Muscle of leg (tissue), 3 donors: ENCODE measurements at regions not wholly inside any gene's neighbourhood (a gene's known extent, or its start where the extent isn't known, plus 50 kb on each side); places are given as distances from the start of the nearest gene placed in this dataset.

Experiments
- DNase-seq: peaks from one replicate; pipeline ENCODE4 v3.0.0; 2013
- H3K27ac ChIP-seq: one replicate; pipeline ENCODE4 v1.5.1; 2013; ENCODE audit warnings: mild to moderate bottlenecking, low read length, control low read depth
- H3K27me3 ChIP-seq: one replicate; pipeline ENCODE4 v1.6.1; 2013; ENCODE audit warnings: low read length; ENCODE audit not compliant: control insufficient read depth, insufficient read depth
- H3K36me3 ChIP-seq: one replicate; pipeline ENCODE4 v1.6.1; 2013; ENCODE audit warnings: low read length; ENCODE audit not compliant: control insufficient read depth, insufficient read depth
- H3K4me1 ChIP-seq: one replicate; pipeline ENCODE4 v1.6.1; 2013; ENCODE audit warnings: low read length; ENCODE audit not compliant: control insufficient read depth, insufficient read depth
- H3K4me3 ChIP-seq: one replicate; pipeline ENCODE4 v1.5.1; 2013; ENCODE audit warnings: low read length, control low read depth
- H3K9me3 ChIP-seq: replicated peaks from 2 replicates; pipeline ENCODE4 v1.6.1; 2013; ENCODE audit warnings: low read depth, low read length; ENCODE audit not compliant: control insufficient read depth
- whole genome bisulfite sequencing: methylation state at CpG from one replicate; pipeline ENCODE4 v1.1.5; 2013; ENCODE audit warnings: missing lambda C conversion rate; ENCODE audit not compliant: insufficient coverage; 5-methylcytosine and 5-hydroxymethylcytosine counted together

DNA sequence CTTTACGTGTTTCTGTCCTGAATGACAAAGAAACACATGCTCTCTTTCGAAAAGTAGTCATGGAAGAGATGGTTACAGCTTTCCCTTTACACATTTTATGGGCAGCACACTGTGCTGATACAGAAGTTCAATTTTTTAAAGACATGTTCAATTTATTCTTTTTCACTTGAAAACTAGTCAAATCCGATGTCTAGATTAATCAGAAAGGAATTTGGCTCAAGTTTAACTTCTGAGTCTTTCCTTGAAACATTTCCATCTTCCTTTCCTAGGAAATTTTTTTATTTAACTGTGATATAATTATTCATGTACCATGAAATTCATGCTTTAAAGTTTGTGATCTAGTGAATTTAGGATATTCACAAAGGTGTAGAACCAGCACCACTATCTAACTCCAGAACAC is 360.1 kb downstream of the TNS3 start:
- Histone ChIP-seq H3K9me3 (no peaks in the 10 kb centered on the region), H3K27ac (no peak overlapping the region), H3K36me3 (no peaks in the 10 kb centered on the region), H3K4me3 (no peak overlapping the region), H3K4me1 (no peaks in the 10 kb centered on the region), H3K27me3 (no peaks in the 10 kb centered on the region)
- peak; percentile 46 for DNase-seq
- WGBS = 63% methylated on average over 2 of the region's 3 CpGs

DNA sequence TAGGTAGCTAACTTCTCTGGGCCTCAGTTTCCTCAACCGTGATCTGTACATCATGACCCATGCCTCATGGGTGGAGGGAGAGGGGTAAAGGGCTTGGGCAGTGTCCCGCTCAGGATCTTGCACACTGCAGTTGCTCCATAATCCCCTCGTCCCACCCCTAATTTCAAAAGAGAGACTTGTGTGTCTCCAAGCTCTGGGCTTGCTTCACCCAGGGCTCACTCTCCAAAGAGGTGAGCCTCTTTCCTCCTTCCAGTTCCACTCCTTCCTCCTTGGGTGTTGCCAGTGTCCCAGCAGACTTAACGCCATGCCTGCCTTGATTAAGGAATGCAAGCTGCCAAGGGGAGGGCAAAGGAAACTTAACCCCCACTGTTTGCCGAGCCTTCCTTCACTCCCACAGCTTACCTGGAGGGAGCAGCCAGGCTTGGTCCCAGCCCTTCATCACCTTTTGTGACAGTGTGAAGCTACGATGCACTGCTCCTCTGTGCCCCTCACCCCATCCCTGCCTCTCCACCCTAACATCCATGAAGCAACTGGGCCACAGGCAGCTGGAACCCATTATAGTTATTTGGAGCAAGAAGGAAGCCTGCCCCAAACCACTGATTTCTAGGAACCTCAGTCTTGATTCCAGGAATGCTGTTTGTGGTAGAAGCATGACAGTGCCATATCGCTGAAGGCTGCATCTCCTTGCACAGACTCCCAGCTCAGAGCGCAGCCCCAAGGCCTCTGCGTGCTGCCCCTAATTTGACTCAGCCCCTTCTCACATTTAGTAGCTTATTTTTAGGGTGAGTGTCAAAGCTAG is 363.3 kb downstream of the TNS3 start:
- peaks cover 2% of the 10 kb centered on the region for H3K4me1 ChIP-seq
- no peak overlapping the region for H3K4me3 ChIP-seq
- no peaks in the 10 kb centered on the region for H3K36me3 ChIP-seq
- no peak overlapping the region for H3K27ac ChIP-seq
- no peaks in the 10 kb centered on the region for H3K9me3 ChIP-seq
- DNase-seq = no peak
- H3K27me3 ChIP-seq = no peaks in the 10 kb centered on the region
- WGBS = 70% methylated on average over 4 of the region's 9 CpGs

DNA sequence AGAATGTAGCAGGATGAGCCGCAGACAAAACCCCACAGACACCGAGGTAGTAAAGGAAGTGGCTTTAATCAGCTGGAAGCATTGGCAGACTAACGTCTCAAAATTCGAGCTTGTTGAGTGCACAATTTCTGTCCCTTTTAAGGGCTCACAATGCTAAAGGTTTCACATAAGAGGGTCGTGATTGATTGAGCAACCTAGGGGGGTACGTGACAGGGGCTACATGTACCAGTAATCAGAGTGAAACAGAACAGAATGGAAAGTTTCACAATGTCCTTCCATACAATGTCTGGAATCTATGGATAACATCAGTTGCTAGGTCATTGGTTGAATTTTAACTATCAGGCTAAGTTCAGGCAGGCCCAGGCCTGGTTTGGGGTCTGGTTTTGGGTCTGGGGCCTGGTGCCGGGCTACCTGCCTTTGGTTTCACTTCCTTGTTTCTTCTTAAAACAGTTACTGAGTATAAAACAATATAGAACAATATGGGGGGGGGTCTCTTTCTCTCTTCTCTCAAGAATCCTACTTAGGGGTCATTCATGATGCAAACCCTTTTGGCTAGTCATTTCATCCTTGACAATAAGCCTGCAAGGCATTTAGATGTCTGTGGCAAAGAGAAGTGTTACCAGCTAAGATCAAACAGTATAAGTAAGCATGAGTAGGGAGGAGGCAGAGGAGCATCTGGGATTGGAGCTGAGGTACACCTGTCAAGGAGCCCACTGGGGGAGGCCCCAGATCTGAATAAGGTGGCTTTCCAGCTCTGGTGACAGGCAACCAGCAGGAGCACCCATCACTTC is 364.1 kb downstream of the TNS3 start:
- Histone ChIP-seq H3K36me3 (no peaks in the 10 kb centered on the region), H3K4me3 (no peak overlapping the region), H3K9me3 (no peaks in the 10 kb centered on the region), H3K27ac (no peak overlapping the region), H3K27me3 (no peaks in the 10 kb centered on the region), H3K4me1 (peaks cover 2% of the 10 kb centered on the region)
- 79% methylated on average over 6 of the region's 7 CpGs for WGBS
- no peak for DNase-seq

DNA sequence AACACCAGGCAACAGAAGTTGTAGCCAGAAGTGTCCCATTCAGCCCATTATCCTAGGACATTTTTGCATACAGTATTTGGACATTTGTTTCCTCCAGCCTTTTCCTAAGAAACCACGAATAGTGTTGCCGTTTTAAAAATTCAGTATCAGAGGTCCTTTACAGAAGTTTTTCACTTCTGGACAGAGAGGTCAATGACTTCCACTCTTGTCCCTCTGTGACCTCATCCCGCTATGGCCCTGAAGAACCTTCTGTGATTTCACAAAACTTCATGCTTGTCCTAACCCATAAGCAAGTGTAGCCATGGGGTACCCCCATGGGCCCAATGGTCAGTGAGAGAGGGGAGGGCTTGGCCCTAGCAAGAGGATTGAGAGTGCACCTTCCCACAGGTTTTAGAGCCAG is 364.8 kb downstream of the TNS3 start:
- no peak for DNase-seq
- Histone ChIP-seq H3K27ac (no peak overlapping the region), H3K36me3 (no peaks in the 10 kb centered on the region), H3K9me3 (no peaks in the 10 kb centered on the region), H3K27me3 (no peaks in the 10 kb centered on the region), H3K4me3 (no peak overlapping the region), H3K4me1 (peaks cover 2% of the 10 kb centered on the region)
- WGBS = 86% methylated on average over 2 of the region's 3 CpGs

DNA sequence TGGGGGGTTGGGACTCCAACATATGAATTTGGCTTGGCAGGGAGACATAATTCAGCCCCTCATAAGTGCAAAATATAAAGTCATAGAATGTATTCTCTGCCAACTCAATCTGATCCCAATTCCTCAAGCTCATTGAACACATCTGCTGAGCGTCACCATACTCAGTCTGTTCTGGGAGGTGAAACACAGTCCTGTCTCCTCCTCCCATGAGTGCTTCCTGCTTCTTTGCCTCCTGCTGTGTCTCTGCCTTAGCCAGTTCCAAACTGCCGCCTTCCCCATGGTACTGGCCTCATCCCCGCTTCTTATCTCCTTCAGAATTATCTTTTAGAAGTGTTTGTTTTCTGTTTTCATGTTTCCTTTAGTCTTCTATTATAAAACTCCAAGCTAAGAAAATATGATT is 365.5 kb downstream of the TNS3 start:
- H3K27me3 ChIP-seq = no peaks in the 10 kb centered on the region
- no peak overlapping the region for H3K27ac ChIP-seq
- no peak overlapping the region for H3K4me3 ChIP-seq
- 50% methylated on average over 1 of the region's 3 CpGs for WGBS
- DNase-seq = no peak
- H3K36me3 ChIP-seq = no peaks in the 10 kb centered on the region
- peaks cover 2% of the 10 kb centered on the region for H3K4me1 ChIP-seq
- no peaks in the 10 kb centered on the region for H3K9me3 ChIP-seq

DNA sequence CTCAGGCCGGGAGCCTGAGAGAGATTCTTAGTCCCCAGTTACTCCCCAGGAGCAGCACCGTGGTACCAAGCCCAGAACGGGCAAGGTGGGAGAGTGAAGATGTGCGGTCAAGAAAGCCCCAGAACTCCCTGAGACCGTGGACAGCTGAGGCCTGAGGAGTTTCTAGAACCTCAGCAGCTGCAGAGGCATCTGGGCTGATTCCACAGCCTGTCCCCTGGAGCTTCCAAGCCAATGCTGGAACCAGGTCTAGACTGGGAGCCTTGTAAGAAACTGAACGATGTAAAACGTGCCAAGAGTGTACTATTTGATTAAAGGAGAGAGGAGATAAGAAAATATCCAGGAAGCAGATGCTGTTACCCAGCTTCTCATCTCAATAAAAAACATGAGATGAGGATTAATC is 366.3 kb downstream of the TNS3 start:
- H3K36me3 ChIP-seq = no peaks in the 10 kb centered on the region
- DNase-seq = no peak
- H3K27ac ChIP-seq = no peak overlapping the region
- WGBS = 77% methylated on average over 4 of the region's 7 CpGs
- no peak overlapping the region for H3K4me3 ChIP-seq
- H3K27me3 ChIP-seq = no peaks in the 10 kb centered on the region
- H3K9me3 ChIP-seq = peaks cover 1% of the 10 kb centered on the region
- H3K4me1 ChIP-seq = peaks cover 2% of the 10 kb centered on the region

DNA sequence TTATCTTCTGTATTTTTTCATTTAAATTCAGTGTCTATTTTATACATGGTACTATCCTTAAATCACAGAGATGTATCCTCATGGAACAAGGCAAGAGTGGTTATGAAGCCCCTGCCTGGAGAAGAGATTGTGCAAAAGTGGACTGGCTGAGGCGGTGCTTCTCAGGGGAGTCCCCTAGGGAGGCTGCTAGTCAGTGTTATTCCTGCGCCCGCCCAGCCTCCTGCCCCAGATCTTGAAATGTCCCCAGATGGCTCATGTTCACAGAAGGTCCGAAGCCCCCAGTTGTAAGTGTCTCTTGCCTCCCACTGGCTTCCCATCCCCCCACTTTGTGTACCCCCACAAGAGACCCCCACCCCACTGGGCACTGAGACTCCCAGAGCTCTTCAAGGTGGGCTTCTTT is 366.9 kb downstream of the TNS3 start:
- no peak overlapping the region for H3K4me3 ChIP-seq
- 72% methylated on average over 3 of the region's 4 CpGs for WGBS
- H3K36me3 ChIP-seq = no peaks in the 10 kb centered on the region
- H3K4me1 ChIP-seq = peaks cover 2% of the 10 kb centered on the region
- no peak overlapping the region for H3K27ac ChIP-seq
- peaks cover 3% of the 10 kb centered on the region for H3K9me3 ChIP-seq
- no peaks in the 10 kb centered on the region for H3K27me3 ChIP-seq
- DNase-seq = no peak

DNA sequence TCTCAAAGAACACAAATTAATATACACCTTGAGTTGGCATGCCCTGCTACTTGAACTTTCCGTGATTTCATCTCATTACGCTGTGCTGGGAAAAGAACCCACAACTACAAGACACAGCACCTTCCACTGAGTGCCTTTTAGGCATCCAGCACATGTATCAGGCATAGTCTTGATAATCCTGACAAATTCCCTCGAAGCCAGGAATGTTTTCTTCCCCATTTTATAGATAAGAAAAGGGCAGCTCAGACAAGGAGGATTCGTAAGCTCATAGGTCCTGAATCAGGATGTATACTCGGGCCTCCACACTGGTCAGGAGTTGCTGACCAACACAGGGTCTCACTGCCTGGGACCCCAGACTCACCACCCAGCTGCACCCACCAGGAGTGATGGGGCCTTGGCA is 368.6 kb downstream of the TNS3 start:
- peaks cover 3% of the 10 kb centered on the region for H3K9me3 ChIP-seq
- no peak for DNase-seq
- H3K27me3 ChIP-seq = no peaks in the 10 kb centered on the region
- no peak overlapping the region for H3K4me3 ChIP-seq
- H3K36me3 ChIP-seq = no peaks in the 10 kb centered on the region
- H3K27ac ChIP-seq = no peak overlapping the region
- 92% methylated on average over 2 of the region's 5 CpGs for WGBS
- peaks cover 2% of the 10 kb centered on the region for H3K4me1 ChIP-seq

DNA sequence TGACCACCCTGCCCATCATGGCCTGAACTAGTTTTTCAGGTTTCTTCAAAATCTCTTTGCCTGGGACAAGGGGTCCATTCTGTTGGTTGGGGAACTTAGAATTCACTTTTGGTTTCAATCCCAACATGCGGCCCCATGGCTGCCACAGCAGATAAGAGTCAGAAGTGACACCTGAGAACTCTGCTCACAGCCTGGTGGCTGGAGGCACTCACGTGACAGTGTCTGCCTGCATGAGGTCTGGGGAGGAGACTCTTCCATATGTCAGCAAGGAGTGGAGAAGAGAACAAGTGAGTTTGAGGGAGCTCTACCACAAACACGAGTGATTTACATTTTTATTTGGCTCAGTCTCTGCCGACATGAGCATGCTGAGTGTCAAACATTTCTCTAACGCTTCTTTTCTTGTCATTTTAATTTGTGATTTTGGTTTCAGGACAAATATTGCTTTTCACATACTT is 370.4 kb downstream of the TNS3 start:
- WGBS = no CpG with 5 or more reads among the region's 5 CpGs

DNA sequence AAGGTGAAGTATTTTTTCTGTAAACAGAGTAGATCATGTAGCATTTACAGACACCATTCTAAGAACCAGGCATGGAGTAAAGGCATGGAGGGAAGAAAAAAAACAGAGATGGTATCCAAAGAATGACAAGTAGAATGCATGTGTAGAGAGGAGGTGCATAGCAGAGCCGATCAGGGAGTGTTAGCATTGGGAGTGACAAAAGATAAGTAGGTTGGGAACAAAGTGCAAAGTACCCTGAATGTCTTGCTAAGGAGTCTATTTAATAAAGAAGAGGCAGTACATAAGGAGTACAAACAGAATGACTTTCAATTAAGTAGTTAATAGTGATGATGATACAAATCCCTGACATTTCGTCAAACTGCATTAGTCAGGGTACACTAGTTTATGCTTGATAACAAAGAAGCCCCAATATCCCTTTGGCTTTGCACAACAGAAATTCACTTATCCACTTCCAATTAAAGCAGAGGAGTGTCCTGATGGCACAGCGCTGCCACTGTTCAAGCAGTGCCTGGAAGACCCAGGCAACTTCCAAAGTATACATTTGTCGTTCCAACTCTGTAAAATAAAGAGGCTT is 371.5 kb downstream of the TNS3 start:
- H3K4me1 ChIP-seq = peaks cover under 1% of the 10 kb centered on the region
- no peaks in the 10 kb centered on the region for H3K36me3 ChIP-seq
- no CpG with 5 or more reads among the region's 4 CpGs for WGBS

More for the DNA sequence above, 370.4 kb downstream of the TNS3 start:
- H3K27me3 ChIP-seq = no peaks in the 10 kb centered on the region
- H3K9me3 ChIP-seq = peaks cover 3% of the 10 kb centered on the region
- no peak overlapping the region for H3K4me3 ChIP-seq
- peaks cover 2% of the 10 kb centered on the region for H3K4me1 ChIP-seq
- no peaks in the 10 kb centered on the region for H3K36me3 ChIP-seq
- H3K27ac ChIP-seq = no peak overlapping the region
- no peak for DNase-seq

More for the DNA sequence above, 371.5 kb downstream of the TNS3 start:
- Histone ChIP-seq H3K9me3 (peaks cover 3% of the 10 kb centered on the region), H3K4me3 (no peak overlapping the region), H3K27ac (no peak overlapping the region), H3K27me3 (no peaks in the 10 kb centered on the region)
- no peak for DNase-seq
